ENCODE measurements at regions not wholly inside any gene's neighbourhood (a gene's known extent, or its start where the extent isn't known, plus 50 kb on each side); places are given as distances from the start of the nearest gene placed in this dataset.

DNA sequence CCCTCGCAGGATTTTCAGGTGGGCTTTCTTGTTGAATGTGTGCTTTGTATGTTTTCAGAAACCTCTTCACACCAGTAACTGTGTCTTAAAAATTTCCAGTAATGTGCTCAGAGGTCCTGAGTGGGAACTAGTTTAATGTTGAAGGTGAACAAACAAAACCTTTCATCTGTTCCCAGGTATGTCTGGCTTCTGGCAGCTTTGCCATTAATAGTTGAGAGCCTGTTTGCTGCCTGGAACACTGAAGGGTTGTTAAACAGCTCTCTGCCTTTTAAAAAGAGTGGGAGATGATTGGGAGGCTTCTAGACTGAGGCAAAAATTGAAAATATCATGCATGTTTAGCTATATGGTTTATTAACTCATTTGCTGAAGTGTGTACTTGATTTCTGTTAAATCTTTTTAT is 161.2 kb upstream of the AGTR2 start:
- no peaks in the 10 kb centered on the region for H3K9me3 ChIP-seq (ENCODE audit: control insufficient read depth in 2 of 2, low read length in 2 of 2)
- H3K27me3 ChIP-seq (ENCODE audit: control insufficient read depth in 2 of 2, insufficient read depth in 2 of 2, low read length in 2 of 2), result peaks cover 0 to 5% of the 10 kb centered on the region in 2 donors
- no peak overlapping the region for H3K4me3 ChIP-seq (ENCODE audit: low read length in 2 of 2)

DNA sequence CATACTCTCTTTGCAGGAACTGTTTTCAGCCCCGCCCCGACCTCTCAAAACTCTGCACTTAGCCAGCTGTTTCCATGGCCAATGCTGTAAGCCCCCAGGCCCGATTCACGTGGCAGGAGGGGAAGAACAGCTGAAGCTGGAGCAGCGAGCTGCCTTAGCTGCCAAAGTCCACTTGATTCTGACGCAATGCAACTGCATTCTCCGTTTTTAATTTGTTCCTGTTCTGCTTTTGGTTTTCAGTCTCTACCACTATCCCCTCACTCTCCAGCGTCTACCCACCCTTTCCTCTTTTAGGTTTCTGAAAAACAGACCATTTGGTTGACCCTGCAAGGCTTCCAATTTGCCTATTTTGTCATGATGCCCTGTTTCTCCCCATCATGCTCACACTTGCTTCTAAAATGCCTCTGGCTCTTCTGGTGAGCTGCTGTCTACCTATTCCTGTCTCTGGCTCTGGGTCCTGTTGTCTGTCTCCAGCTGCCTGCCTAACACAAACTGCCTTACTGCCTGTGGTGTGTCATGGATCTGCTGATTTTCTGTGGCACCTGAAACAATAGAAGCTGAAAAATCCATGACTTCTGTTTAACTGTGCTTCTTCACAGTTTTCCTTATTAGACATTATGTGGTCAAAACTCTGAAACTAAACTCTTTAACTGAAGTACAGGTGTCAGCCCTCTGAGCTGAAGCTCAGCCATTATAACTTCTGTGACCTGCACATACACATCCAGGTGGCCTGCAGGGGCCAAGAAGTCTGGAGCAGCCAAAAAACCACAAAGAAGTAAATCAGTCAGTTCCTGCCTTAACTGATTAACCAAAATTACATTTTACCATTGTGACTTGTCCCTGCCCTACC is 160.5 kb upstream of the AGTR2 start:
- H3K4me3 ChIP-seq (ENCODE audit: low read length in 2 of 2), result peak overlapping the region in 1 of 2 donors; percentile 9
- H3K9ac ChIP-seq (ENCODE audit: low read depth in 1 of 2, low read length in 2 of 2), result no peak overlapping the region
- no peak overlapping the region for H3K27ac ChIP-seq (ENCODE audit: low read depth in 2 of 2, low read length in 2 of 2)
- no peaks in the 10 kb centered on the region for H3K9me3 ChIP-seq (ENCODE audit: control insufficient read depth in 2 of 2, low read length in 2 of 2)
- H3K36me3 ChIP-seq (ENCODE audit: control insufficient read depth in 2 of 2, insufficient read depth in 2 of 2, low read length in 2 of 2), result no peaks in the 10 kb centered on the region
- H3K4me1 ChIP-seq (ENCODE audit: control insufficient read depth in 2 of 2, insufficient read depth in 2 of 2, low read length in 2 of 2), result no peaks in the 10 kb centered on the region
- H3K27me3 ChIP-seq (ENCODE audit: control insufficient read depth in 2 of 2, insufficient read depth in 2 of 2, low read length in 2 of 2), result peaks cover 0 to 5% of the 10 kb centered on the region in 2 donors

More for the DNA sequence above, 161.2 kb upstream of the AGTR2 start:
- Histone ChIP-seq H3K4me1 (ENCODE audit: control insufficient read depth in 2 of 2, insufficient read depth in 2 of 2, low read length in 2 of 2) (no peaks in the 10 kb centered on the region), H3K36me3 (ENCODE audit: control insufficient read depth in 2 of 2, insufficient read depth in 2 of 2, low read length in 2 of 2) (no peaks in the 10 kb centered on the region), H3K9ac (ENCODE audit: low read depth in 1 of 2, low read length in 2 of 2) (no peak overlapping the region), H3K27ac (ENCODE audit: low read depth in 2 of 2, low read length in 2 of 2) (no peak overlapping the region)

DNA sequence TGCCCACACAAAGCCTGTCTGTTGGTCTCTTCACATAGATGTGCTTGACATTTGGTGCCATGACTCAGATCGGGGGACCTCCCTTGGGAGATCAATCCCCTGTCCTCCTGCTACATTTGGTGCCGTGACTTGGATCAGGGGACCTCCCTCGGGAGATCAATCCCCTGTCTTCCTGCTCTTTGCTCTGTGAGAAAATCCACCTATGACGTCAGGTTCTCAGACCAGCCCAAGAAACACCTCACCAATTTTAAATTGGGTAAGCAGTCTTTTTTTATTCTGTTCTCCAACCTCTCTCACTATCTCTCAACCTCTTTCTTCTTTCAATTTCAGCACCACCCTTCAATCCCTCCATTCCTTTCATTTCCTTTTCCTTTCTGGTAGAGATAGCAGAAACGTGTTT is 159.6 kb upstream of the AGTR2 start:
- no peak overlapping the region for H3K4me3 ChIP-seq (ENCODE audit: low read length in 2 of 2)
- H3K9me3 ChIP-seq (ENCODE audit: control insufficient read depth in 2 of 2, low read length in 2 of 2), result no peaks in the 10 kb centered on the region
- H3K9ac ChIP-seq (ENCODE audit: low read depth in 1 of 2, low read length in 2 of 2), result no peak overlapping the region
- H3K27me3 ChIP-seq (ENCODE audit: control insufficient read depth in 2 of 2, insufficient read depth in 2 of 2, low read length in 2 of 2), result peaks cover 0 to 5% of the 10 kb centered on the region in 2 donors
- H3K27ac ChIP-seq (ENCODE audit: low read depth in 2 of 2, low read length in 2 of 2), result no peak overlapping the region
- H3K4me1 ChIP-seq (ENCODE audit: control insufficient read depth in 2 of 2, insufficient read depth in 2 of 2, low read length in 2 of 2), result no peaks in the 10 kb centered on the region
- H3K36me3 ChIP-seq (ENCODE audit: control insufficient read depth in 2 of 2, insufficient read depth in 2 of 2, low read length in 2 of 2), result no peaks in the 10 kb centered on the region

DNA sequence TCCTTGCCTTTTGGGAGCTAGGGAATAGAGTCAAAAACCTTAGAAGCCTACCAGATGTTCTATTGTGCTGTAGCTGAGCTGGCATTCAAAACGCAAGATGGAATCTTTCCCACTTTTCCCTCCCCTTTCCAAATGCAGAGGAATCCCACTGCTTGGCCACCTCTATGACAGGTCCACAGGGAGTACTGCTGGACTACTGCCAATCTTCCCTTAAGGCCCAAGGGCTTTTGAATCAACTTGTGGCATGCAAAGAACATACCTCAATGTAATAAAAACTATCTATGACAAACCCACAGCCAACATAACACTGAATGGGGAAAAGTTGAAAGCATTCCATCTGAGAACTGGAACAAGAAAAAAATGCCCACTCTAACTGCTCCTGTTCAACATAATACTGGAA is 139.2 kb upstream of the AGTR2 start:
- Histone ChIP-seq H3K9me3 (ENCODE audit: control insufficient read depth in 2 of 2, low read length in 2 of 2) (peaks cover 0 to 3% of the 10 kb centered on the region in 2 donors), H3K9ac (ENCODE audit: low read depth in 1 of 2, low read length in 2 of 2) (no peak overlapping the region), H3K4me3 (ENCODE audit: low read length in 2 of 2) (no peak overlapping the region), H3K27ac (ENCODE audit: low read depth in 2 of 2, low read length in 2 of 2) (no peak overlapping the region), H3K4me1 (ENCODE audit: control insufficient read depth in 2 of 2, insufficient read depth in 2 of 2, low read length in 2 of 2) (no peaks in the 10 kb centered on the region), H3K36me3 (ENCODE audit: control insufficient read depth in 2 of 2, insufficient read depth in 2 of 2, low read length in 2 of 2) (no peaks in the 10 kb centered on the region), H3K27me3 (ENCODE audit: control insufficient read depth in 2 of 2, insufficient read depth in 2 of 2, low read length in 2 of 2) (no peaks in the 10 kb centered on the region)
